Adrenal gland (tissue), 9 donors: ENCODE measurements at regions not wholly inside any gene's neighbourhood (a gene's known extent, or its start where the extent isn't known, plus 50 kb on each side); places are given as distances from the start of the nearest gene placed in this dataset.

Experiments
- DNase-seq, 7 donors: peaks; one replicate each; pipeline ENCODE4 v3.0.0-alpha.2; 2019 to 2020
- H3K27ac ChIP-seq, 5 donors: fragments of 200-600 bp; sonication (generic) in 4 of 5; 1 replicate in 3 of 5; 2 replicates in 2 of 5; pipeline versions ENCODE4 v1.5.1 to v1.8.0; 2016 to 2020; ENCODE audit warnings: mild to moderate bottlenecking in 1 of 5
- H3K27me3 ChIP-seq: fragments of 200-600 bp; 2 replicates; pipeline ENCODE4 v1.8.0; 2021
- H3K36me3 ChIP-seq, 2 donors: fragments of 200-600 bp; replicated peaks in 1 of 2; 1 replicate in 1 of 2; 2 replicates in 1 of 2; pipeline versions ENCODE4 v1.5.1 to v1.8.0; 2018 to 2022
- H3K4me1 ChIP-seq, 2 donors: fragments of 200-600 bp; replicated peaks in 1 of 2; 1 replicate in 1 of 2; 2 replicates in 1 of 2; pipeline versions ENCODE4 v1.5.1 to v1.8.0; 2018 to 2021
- H3K4me3 ChIP-seq, 4 donors: fragments of 200-600 bp; sonication (generic) in 3 of 4; one replicate each; pipeline ENCODE4 v1.5.1; 2016 to 2018
- H3K9me3 ChIP-seq, 3 donors: fragments of 200-600 bp; sonication (generic) in 1 of 3; replicated peaks in 1 of 3; 1 replicate in 2 of 3; 2 replicates in 1 of 3; pipeline versions ENCODE4 v1.5.1 to v1.8.0; 2016 to 2021
- POLR2A ChIP-seq, 2 donors: fragments of 450-650 bp; IDR thresholded peaks; one replicate each; pipeline ENCODE4 v1.6.1; 2017; ENCODE audit warnings: antibody characterized with exemption in 2 of 2, mild to moderate bottlenecking in 2 of 2, moderate library complexity in 1 of 2
- WGBS, 4 donors: extraction: QIAGEN DNeasy Blood & Tissue Kit in 2 of 4; methylation state at CpG; one replicate each; pipeline versions ENCODE4 v1.1.5 to v1.1.7; 2013 to 2017; 5-methylcytosine and 5-hydroxymethylcytosine counted together
- intact Hi-C, 2 donors: fragments of 100-400 bp; cut with DNase I; formaldehyde crosslinking; loops; one replicate each; pipeline versions ENCODE4 v1.14.1 to v1.15.0; 2022 to 2023
- TF ChIP-seq, protein P1 (sequence below), 6 experiments: fragments of 450-650 bp in 4 of 6; fragments of 200-600 bp in 2 of 6; sonication (generic) in 1 of 6; IDR thresholded peaks; 1 replicate in 5 of 6; 2 replicates in 1 of 6; pipeline versions ENCODE4 v1.5.1 to v1.8.0; 2016 to 2021; ENCODE audit warnings: antibody characterized with exemption in 6 of 6, mild to moderate bottlenecking in 2 of 6, moderate library complexity in 1 of 6
- donor health status: healthy with polysubstance abuse.
- donor health status: Bipolar disorder and iron deficiency.
- donor health status: DM: yes; HTN: yes; CAD: no.
- donor health status: DM: no; HTN: no; CAD: no.
- donor health status: DM: no; HTN: no; CAD: no.

DNA sequence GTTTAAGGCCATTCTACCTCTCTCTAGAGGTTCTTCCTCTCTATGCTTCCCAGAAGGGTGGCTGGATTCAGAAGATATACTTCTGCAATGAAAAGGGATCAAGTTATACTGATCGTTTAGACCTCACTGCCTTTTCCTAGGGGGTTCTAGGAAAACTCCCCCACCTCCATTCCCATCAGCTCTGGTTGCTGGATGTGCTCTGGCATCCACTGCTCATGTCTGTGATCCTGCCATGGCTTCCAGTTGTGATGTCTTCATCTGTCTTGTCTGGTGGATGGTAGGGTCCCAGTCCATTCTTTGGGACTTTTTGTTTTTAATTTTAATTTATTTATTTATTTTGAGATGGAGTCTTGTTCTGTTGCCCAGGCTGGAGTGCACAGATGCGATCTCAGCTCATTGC, 118.4 kb downstream of the BTBD3 start:
- H3K9me3 ChIP-seq = no peaks in the 10 kb centered on the region
- WGBS, 4 donors = 78 to 90% (median 82%) methylated on average over 2 of the region's 2 CpGs
- DNase-seq = no peak
- no peak overlapping the region for H3K4me3 ChIP-seq
- H3K36me3 ChIP-seq = no peaks in the 10 kb centered on the region
- intact Hi-C loops = no loop called here
- H3K27ac ChIP-seq = no peak overlapping the region
- no peaks in the 10 kb centered on the region for H3K4me1 ChIP-seq
- no peaks in the 10 kb centered on the region for H3K27me3 ChIP-seq
- no peak for TF ChIP-seq POLR2A (IDR thresholded peaks at IDR 0.05)
- TF ChIP-seq, protein P1, sequence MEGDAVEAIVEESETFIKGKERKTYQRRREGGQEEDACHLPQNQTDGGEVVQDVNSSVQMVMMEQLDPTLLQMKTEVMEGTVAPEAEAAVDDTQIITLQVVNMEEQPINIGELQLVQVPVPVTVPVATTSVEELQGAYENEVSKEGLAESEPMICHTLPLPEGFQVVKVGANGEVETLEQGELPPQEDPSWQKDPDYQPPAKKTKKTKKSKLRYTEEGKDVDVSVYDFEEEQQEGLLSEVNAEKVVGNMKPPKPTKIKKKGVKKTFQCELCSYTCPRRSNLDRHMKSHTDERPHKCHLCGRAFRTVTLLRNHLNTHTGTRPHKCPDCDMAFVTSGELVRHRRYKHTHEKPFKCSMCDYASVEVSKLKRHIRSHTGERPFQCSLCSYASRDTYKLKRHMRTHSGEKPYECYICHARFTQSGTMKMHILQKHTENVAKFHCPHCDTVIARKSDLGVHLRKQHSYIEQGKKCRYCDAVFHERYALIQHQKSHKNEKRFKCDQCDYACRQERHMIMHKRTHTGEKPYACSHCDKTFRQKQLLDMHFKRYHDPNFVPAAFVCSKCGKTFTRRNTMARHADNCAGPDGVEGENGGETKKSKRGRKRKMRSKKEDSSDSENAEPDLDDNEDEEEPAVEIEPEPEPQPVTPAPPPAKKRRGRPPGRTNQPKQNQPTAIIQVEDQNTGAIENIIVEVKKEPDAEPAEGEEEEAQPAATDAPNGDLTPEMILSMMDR (IDR thresholded peaks at IDR 0.05) = no peak

DNA sequence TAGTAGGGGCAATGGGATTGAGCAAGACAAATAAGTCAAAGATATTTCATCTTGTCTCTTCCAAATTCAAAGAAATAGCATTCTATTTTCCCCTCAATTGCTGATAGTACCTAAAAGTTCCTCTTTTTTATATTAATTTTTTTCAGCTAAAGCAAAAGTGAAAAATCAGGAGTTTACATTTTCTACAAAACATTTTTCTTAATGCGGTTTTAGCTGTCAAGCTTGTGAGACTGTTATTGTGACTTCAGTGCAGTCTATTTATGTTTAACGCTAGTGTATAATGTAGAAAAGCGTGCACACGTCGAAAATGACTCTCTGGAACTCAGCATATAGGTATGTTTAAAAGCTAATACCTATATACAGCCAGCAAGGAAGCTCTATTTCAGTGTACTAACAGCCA, 119.8 kb downstream of the BTBD3 start:
- WGBS, 4 donors = 62 to 78% (median 68%) methylated on average over 5 of the region's 5 CpGs
- H3K4me3 ChIP-seq = no peak overlapping the region
- intact Hi-C loops = no loop called here
- H3K27me3 ChIP-seq = no peaks in the 10 kb centered on the region
- no peak for TF ChIP-seq POLR2A (IDR thresholded peaks at IDR 0.05)
- TF ChIP-seq, protein P1 (IDR thresholded peaks at IDR 0.05) = no peak
- DNase-seq = no peak
- H3K27ac ChIP-seq = no peak overlapping the region
- no peaks in the 10 kb centered on the region for H3K36me3 ChIP-seq
- H3K4me1 ChIP-seq = no peaks in the 10 kb centered on the region
- H3K9me3 ChIP-seq = no peaks in the 10 kb centered on the region

DNA sequence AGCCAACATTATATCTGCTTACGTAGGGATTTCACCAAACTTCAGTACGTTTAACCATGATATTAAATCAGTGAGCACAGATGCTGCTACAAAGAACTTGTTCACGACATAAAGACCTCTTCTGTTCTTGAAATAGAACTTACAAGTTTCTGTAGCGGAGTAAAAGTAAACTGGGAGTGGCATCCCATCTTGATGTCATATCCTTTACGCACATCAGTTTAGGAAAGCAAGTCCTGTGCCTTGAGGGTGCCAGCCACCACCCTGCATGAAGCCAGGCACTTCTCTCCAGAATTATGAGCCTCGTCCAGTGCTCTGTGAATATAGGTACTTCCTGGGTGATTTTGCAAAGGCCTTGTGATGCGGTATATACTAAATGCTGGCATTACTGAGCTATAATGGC, 122.6 kb downstream of the BTBD3 start:
- H3K4me1 ChIP-seq = no peaks in the 10 kb centered on the region
- H3K9me3 ChIP-seq = no peaks in the 10 kb centered on the region
- no peak overlapping the region for H3K27ac ChIP-seq
- DNase-seq = no peak
- 86 to 90% (median 88%) methylated on average over 7 of the region's 7 CpGs for WGBS, 4 donors
- no peak overlapping the region for H3K4me3 ChIP-seq
- intact Hi-C loops = no loop called here
- H3K27me3 ChIP-seq = no peaks in the 10 kb centered on the region
- no peaks in the 10 kb centered on the region for H3K36me3 ChIP-seq
- TF ChIP-seq POLR2A (IDR thresholded peaks at IDR 0.05) = no peak
- TF ChIP-seq, protein P1 (IDR thresholded peaks at IDR 0.05) = no peak

DNA sequence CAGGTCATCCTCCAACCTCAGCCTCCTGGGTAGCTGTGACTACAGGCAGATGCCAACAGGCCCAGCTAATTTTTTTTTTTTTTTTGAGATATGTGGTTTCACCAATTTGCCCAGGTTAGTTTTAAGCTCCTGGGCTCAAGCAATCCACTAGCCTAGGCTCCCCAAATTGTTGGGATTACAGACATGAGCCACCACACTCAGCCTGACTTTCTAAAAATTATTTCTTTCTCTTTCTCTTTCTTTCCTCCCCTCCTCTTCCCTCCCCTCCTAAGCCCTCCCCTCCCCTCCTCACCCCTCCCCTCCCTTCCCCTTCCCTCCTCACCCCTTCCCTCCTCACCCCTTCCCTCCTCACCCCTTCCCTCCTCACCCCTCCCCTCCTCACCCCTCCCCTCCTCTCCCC, 127.3 kb downstream of the BTBD3 start:
- intact Hi-C loops = no loop called here
- H3K36me3 ChIP-seq = no peaks in the 10 kb centered on the region
- H3K27me3 ChIP-seq = no peaks in the 10 kb centered on the region
- no peak overlapping the region for H3K4me3 ChIP-seq
- peaks cover 0 to 3% of the 10 kb centered on the region in 2 donors for H3K4me1 ChIP-seq
- no peak for DNase-seq
- H3K9me3 ChIP-seq = no peaks in the 10 kb centered on the region
- TF ChIP-seq, protein P1 (IDR thresholded peaks at IDR 0.05) = no peak
- no peak for TF ChIP-seq POLR2A (IDR thresholded peaks at IDR 0.05)
- H3K27ac ChIP-seq = no peak overlapping the region
